B cell (primary cell): ENCODE measurements at regions not wholly inside any gene's neighbourhood (a gene's known extent, or its start where the extent isn't known, plus 50 kb on each side); places are given as distances from the start of the nearest gene placed in this dataset.

Experiments
- ATAC-seq: fragments of 200-7000 bp; cut with Tn5 transposase; one replicate; pipeline ENCODE4 v1.10.0; 2021; ENCODE audit warnings: low read depth, mild to moderate bottlenecking, moderate number of reproducible peaks, moderate library complexity
- CTCF ChIA-PET: fragments of 350-600 bp; sonication (Branson Sonifier 250); formaldehyde crosslinking; loops from one replicate; lab custom pipeline; 2021; ENCODE audit warnings: antibody characterized with exemption, inconsistent platforms; lab: Charles Lee
- POLR2A ChIA-PET: fragments of 350-600 bp; sonication (Branson Sonifier 250); formaldehyde crosslinking; loops from one replicate; lab custom pipeline; 2021; ENCODE audit warnings: antibody characterized with exemption; lab: Charles Lee
- DNase-seq: peaks from one replicate; pipeline ENCODE4 v3.0.0; 2013
- H2AFZ ChIP-seq: 2 replicates; pipeline ENCODE4 v1.6.1; 2012; ENCODE audit warnings: mild to moderate bottlenecking, low read depth, low read length; ENCODE audit not compliant: insufficient read depth, poor library complexity, severe bottlenecking
- H3K27ac ChIP-seq, 2 donors: 1 replicate in 1 of 2; 2 replicates in 1 of 2; pipeline ENCODE4 v1.5.1; 2012 to 2013; ENCODE audit warnings: low read length in 2 of 2, mild to moderate bottlenecking in 2 of 2, moderate library complexity in 1 of 2
- H3K27me3 ChIP-seq, 4 experiments: fragments of 200-600 bp in 1 of 4; sonication (generic) in 1 of 4; replicated peaks in 1 of 4; 1 replicate in 2 of 4; 2 replicates in 2 of 4; pipeline versions ENCODE4 v1.6.1 to v1.7.0; 2013 to 2016; ENCODE audit warnings: low read length in 3 of 4, mild to moderate bottlenecking in 2 of 4, mixed read lengths in 1 of 4, moderate library complexity in 1 of 4; ENCODE audit not compliant: insufficient read depth in 4 of 4, control insufficient read depth in 3 of 4; ENCODE audit errors: control extremely low read depth in 1 of 4
- H3K36me3 ChIP-seq, 2 experiments: replicated peaks in 1 of 2; 1 replicate in 1 of 2; 2 replicates in 1 of 2; pipeline versions ENCODE4 v1.6.1 to v1.7.1; 2013; ENCODE audit warnings: low read length in 1 of 2; ENCODE audit not compliant: insufficient read depth in 2 of 2, control insufficient read depth in 1 of 2; ENCODE audit errors: control extremely low read depth in 1 of 2, extremely low read depth in 1 of 2
- H3K4me1 ChIP-seq, 2 donors: fragments of 200-600 bp in 1 of 2; sonication (generic) in 1 of 2; 1 replicate in 1 of 2; 2 replicates in 1 of 2; pipeline versions ENCODE4 v1.5.1 to v1.6.1; 2013 to 2017; ENCODE audit warnings: low read length in 2 of 2; ENCODE audit not compliant: control insufficient read depth in 2 of 2, insufficient read depth in 2 of 2
- H3K4me2 ChIP-seq: replicated peaks from 2 replicates; pipeline ENCODE3; 2012; ENCODE audit warnings: mild to moderate bottlenecking, low read depth, low read length; ENCODE audit not compliant: poor library complexity, severe bottlenecking
- H3K4me3 ChIP-seq, 5 experiments: fragments of 200-600 bp in 1 of 5; sonication (generic) in 1 of 5; 1 replicate in 3 of 5; 2 replicates in 2 of 5; pipeline versions ENCODE4 v1.5.1 to v1.7.0; 2011 to 2016; ENCODE audit warnings: low read length in 4 of 5, mild to moderate bottlenecking in 4 of 5, low read depth in 2 of 5, control low read depth in 1 of 5, moderate library complexity in 1 of 5; ENCODE audit not compliant: insufficient read depth in 1 of 5; ENCODE audit errors: control extremely low read depth in 1 of 5, extremely low read depth in 1 of 5
- H3K79me2 ChIP-seq: fragments of 200-600 bp; sonication (generic); one replicate; pipeline ENCODE4 v1.6.0; 2016; ENCODE audit warnings: low read length; ENCODE audit not compliant: control insufficient read depth, insufficient read depth
- H3K9ac ChIP-seq: fragments of 200-600 bp; sonication (generic); 2 replicates; pipeline ENCODE4 v1.6.1; 2017; ENCODE audit warnings: mild to moderate bottlenecking, low read length, moderate library complexity
- H3K9me3 ChIP-seq, 3 donors: one replicate each; pipeline versions ENCODE4 v1.6.1 to v1.7.1; 2013; ENCODE audit warnings: low read length in 2 of 3; ENCODE audit not compliant: control insufficient read depth in 2 of 3, insufficient read depth in 1 of 3; ENCODE audit errors: control extremely low read depth in 1 of 3
- H4K20me1 ChIP-seq: 2 replicates; pipeline ENCODE4 v1.6.0; 2012; ENCODE audit warnings: mild to moderate bottlenecking, low read length; ENCODE audit not compliant: insufficient read depth, control insufficient read depth, poor library complexity, severe bottlenecking
- H3K27ac Mint-ChIP-seq: one replicate; pipeline ENCODE4 v1.8.0; 2021; ENCODE audit warnings: mixed read lengths
- H3K27me3 Mint-ChIP-seq: one replicate; pipeline ENCODE4 v1.8.0; 2021; ENCODE audit warnings: mixed read lengths
- H3K4me1 Mint-ChIP-seq: one replicate; pipeline ENCODE4 v1.8.0; 2021; ENCODE audit warnings: mixed read lengths
- H3K4me3 Mint-ChIP-seq: one replicate; pipeline ENCODE4 v1.8.0; 2021; ENCODE audit warnings: mixed read lengths
- H3K9me3 Mint-ChIP-seq: one replicate; pipeline ENCODE4 v1.8.0; 2022; ENCODE audit warnings: mixed read lengths; ENCODE audit not compliant: insufficient read depth
- CTCF ChIP-seq: fragments of 200-600 bp; IDR thresholded peaks from one replicate; pipeline ENCODE4 v1.8.0; 2022; ENCODE audit warnings: antibody characterized with exemption, mild to moderate bottlenecking
- EZH2 ChIP-seq: IDR thresholded peaks from 2 replicates; pipeline ENCODE4 v1.6.1; 2012; ENCODE audit warnings: borderline replicate concordance, low read depth, mild to moderate bottlenecking, moderate library complexity, low read length; ENCODE audit not compliant: insufficient read depth, poor library complexity, severe bottlenecking
- WGBS: methylation state at CpG from one replicate; pipeline ENCODE4 v1.1.5; 2013; ENCODE audit warnings: missing lambda C conversion rate; ENCODE audit not compliant: insufficient coverage; 5-methylcytosine and 5-hydroxymethylcytosine counted together
- intact Hi-C: fragments of 100-400 bp; cut with micrococcal nuclease; formaldehyde crosslinking; loops from one replicate; pipeline ENCODE4 v1.10.0; 2022

- peaks cover 0 to 4% of the 10 kb centered on the region in 2 donors for H3K4me1 ChIP-seq
Observed at GRCh38 chr9:89662718-89663613, 58.2 kb downstream of the GADD45G start.

More at GRCh38 chr9:89662718-89663613, 58.2 kb downstream of the GADD45G start:
- Histone ChIP-seq H3K79me2 (no peaks in the 10 kb centered on the region), H3K4me3 (no peak overlapping the region), H3K9me3 (no peaks in the 10 kb centered on the region), H3K27me3 (peaks cover 0 to 14% (median 6%) of the 10 kb centered on the region in 4 experiments), H4K20me1 (no peaks in the 10 kb centered on the region), H2AFZ (no peak overlapping the region), H3K36me3 (no peaks in the 10 kb centered on the region), H3K4me2 (no peak overlapping the region), H3K27ac (no peak overlapping the region), H3K9ac (no peak overlapping the region)
- 95% methylated on average over 19 of the region's 22 CpGs for WGBS
- Mint-ChIP-seq H3K4me1 (peaks cover 3% of the 10 kb centered on the region), H3K27ac (no peak overlapping the region), H3K27me3 (peaks cover 13% of the 10 kb centered on the region), H3K9me3 (no peaks in the 10 kb centered on the region), H3K4me3 (no peak overlapping the region)
- no peak for ATAC-seq
- no peak for DNase-seq
- intact Hi-C loops = no loop called here
- no peak for TF ChIP-seq EZH2
- no peak for TF ChIP-seq CTCF
- ChIA-PET CTCF (no interaction called here), POLR2A (no interaction called here)
